ENCODE measurements at regions not wholly inside any gene's neighbourhood (a gene's known extent, or its start where the extent isn't known, plus 50 kb on each side); places are given as distances from the start of the nearest gene placed in this dataset.

- no peak for DNase-seq (ENCODE audit: extremely low read depth in 1 of 2, low read depth in 1 of 2)
Measured at GRCh38 chr14:71650187-71650755, 282.0 kb upstream of the RGS6 start.

DNA sequence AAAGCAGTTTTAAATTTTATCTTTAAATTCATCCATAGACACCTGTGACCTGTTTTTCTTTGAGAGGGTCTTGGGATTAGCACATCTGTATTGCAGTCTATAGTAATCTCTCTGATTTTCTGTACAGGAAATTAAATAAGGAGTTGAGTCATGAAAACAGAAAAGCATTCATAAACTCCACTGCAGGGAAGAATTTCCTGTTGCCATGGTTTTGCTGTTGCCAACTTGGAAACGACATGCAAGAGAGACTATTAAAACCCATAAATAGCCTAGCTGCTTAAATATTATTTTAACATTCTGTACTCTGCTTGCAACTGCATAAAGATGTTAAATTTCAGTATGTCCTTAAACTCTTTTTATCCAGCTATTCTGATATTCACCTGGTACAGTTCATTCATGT lies 281.0 kb upstream of the RGS6 start:
- no peak for DNase-seq (ENCODE audit: extremely low read depth in 1 of 2, low read depth in 1 of 2)

DNA sequence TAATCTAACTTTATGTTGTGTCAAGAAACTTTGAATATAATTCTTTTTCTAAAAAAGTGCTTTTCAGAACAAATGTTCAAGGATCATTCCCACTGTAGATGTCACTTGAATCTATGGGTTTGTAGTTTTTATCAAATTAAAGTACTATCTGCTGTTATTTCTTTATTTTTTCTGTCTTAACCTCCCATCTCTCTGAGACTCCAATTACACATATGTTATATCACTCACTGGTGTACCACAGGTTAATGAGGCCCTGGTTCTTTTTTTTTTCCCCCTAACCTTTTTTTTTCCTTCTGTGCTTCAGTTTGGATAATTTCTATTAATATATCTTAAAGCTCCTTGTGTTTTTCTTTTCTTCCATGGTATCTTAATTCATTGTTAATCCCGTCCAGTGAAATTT lies 279.9 kb upstream of the RGS6 start:
- no peak for DNase-seq (ENCODE audit: extremely low read depth in 1 of 2, low read depth in 1 of 2)

GRCh38 chr14:71654810-71655209 lies 277.4 kb upstream of the RGS6 start:
- DNase-seq (ENCODE audit: extremely low read depth in 1 of 2, low read depth in 1 of 2): no peak

GRCh38 chr14:71658261-71658860 lies 273.9 kb upstream of the RGS6 start:
- no peak for DNase-seq (ENCODE audit: extremely low read depth in 1 of 2, low read depth in 1 of 2)

DNA sequence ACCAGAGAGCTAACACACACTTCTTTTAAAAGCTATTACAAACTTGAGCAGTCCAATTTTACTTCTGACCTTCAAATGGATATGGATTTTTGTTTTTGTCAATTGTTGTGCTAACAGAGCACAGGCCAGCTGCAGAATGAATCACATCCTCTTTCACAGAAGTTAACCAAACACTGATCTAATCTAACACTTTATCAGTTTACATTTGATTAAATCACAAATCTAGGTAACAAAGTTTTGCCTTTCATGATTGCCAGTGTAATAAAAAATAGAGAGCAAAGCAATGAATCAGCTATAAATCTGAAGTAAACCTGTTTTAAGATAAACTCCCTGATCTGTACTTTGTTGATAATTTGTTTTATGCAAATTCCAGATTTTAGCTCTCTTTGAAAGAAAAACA lies 273.1 kb upstream of the RGS6 start:
- DNase-seq (ENCODE audit: extremely low read depth in 1 of 2, low read depth in 1 of 2): no peak

GRCh38 chr14:71661441-71661840 lies 270.8 kb upstream of the RGS6 start:
- no peak for DNase-seq (ENCODE audit: extremely low read depth in 1 of 2, low read depth in 1 of 2)

- DNase-seq (ENCODE audit: extremely low read depth in 1 of 2, low read depth in 1 of 2): no peak
Measured at GRCh38 chr14:71662291-71662790, 269.9 kb upstream of the RGS6 start.

- DNase-seq (ENCODE audit: extremely low read depth in 1 of 2, low read depth in 1 of 2): no peak
Measured at GRCh38 chr14:71665157-71665556, 267.1 kb upstream of the RGS6 start.

- DNase-seq (ENCODE audit: extremely low read depth in 1 of 2, low read depth in 1 of 2): no peak
Measured at GRCh38 chr14:71665781-71666180, 266.4 kb upstream of the RGS6 start.

DNA sequence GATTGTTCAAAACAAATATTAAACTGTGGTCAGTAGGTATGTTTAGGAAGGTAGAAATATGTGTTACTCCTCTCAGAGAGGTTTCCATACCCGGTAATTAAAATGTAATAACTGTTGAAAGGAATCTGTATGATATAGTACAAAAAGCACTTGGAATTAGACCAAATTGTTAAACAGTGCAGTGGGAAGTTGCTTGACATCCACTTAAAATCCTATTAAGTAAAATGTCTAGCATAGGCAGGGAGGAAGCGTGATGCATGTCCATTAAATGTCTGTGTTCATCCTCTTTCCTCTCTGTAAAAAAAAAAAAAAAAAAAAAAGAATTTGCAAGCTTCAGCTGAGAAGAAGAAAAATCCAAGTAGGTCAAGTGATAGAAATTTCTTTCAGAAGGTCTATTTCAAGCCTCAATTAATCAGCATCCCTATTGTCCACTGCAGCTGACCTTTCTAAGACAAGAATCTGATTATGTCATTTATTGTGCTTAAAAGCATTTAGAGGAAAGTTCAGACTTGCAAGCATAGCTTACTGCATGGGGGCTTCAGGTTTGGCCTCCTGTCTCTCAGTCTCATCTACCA lies 265.6 kb upstream of the RGS6 start:
- no peak for DNase-seq (ENCODE audit: extremely low read depth in 1 of 2, low read depth in 1 of 2)

- no peak for DNase-seq (ENCODE audit: extremely low read depth in 1 of 2, low read depth in 1 of 2)
Measured at GRCh38 chr14:71668186-71668912, 263.9 kb upstream of the RGS6 start.

- no peak for DNase-seq (ENCODE audit: extremely low read depth in 1 of 2, low read depth in 1 of 2)
Measured at GRCh38 chr14:71672596-71672995, 259.6 kb upstream of the RGS6 start.

DNA sequence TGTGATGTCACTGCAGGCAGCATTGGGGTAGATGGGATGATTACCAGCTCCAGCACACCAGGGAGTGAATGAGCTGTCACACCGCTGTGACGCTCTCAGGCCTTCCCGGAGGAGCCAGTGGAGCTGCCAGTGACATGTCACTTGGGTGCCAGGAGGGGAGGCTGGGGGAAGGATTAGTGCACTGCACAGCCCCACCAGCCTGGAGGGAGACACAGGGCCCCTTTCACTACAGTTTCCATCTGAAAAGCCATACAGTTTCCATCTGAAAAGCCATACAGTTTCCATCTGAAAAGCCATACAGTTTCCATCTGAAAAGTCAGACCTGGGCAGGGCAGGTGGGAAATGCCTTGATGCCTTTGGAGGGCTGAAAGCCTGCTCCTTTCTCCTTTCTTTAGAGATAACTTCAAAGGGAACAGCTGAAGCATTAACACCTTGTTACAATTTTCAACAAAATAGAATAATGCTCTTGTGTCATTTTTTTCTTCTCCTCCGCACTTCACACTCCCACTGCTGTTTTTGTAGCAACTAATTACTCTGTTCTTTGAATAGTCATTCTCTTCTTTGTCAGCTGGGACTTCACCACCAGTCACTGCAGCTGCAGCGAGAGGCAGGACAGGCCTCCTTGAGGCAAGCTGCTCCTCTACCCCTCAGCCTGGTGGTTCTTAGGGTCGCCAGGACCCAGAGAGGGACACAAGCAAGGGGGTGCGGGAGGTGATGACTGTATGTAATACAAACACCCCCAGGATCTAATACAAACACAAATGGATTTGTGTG lies 256.9 kb upstream of the RGS6 start:
- no peak for DNase-seq (ENCODE audit: extremely low read depth in 1 of 2, low read depth in 1 of 2)

DNA sequence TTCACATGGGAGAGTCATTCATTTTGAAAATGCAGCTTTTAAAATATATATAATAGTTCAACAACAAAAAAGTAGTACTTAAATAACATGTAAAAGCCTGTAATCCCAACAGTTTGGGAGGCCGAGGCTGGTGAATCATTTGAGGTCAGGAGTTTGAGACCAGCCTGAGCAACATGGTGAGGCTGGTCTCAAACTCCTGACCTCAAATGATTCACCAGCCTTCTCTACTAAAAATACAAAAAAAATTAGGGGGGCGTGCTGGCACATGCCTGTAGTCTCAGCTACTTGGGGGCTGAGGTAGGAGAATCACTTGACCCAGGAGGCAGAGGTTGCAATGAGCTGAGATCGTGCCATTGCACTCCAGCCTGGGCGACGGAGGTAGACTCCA lies 256.3 kb upstream of the RGS6 start:
- DNase-seq (ENCODE audit: extremely low read depth in 1 of 2, low read depth in 1 of 2): no peak

- DNase-seq (ENCODE audit: extremely low read depth in 1 of 2, low read depth in 1 of 2): no peak
Measured at GRCh38 chr14:71680736-71681387, 251.4 kb upstream of the RGS6 start.

GRCh38 chr14:71682337-71682736 lies 249.9 kb upstream of the RGS6 start:
- no peak for DNase-seq (ENCODE audit: extremely low read depth in 1 of 2, low read depth in 1 of 2)

GRCh38 chr14:71684323-71684722 lies 247.9 kb upstream of the RGS6 start:
- no peak for DNase-seq (ENCODE audit: extremely low read depth in 1 of 2, low read depth in 1 of 2)

GRCh38 chr14:71686677-71687076 lies 245.6 kb upstream of the RGS6 start:
- no peak for DNase-seq (ENCODE audit: extremely low read depth in 1 of 2, low read depth in 1 of 2)

DNA sequence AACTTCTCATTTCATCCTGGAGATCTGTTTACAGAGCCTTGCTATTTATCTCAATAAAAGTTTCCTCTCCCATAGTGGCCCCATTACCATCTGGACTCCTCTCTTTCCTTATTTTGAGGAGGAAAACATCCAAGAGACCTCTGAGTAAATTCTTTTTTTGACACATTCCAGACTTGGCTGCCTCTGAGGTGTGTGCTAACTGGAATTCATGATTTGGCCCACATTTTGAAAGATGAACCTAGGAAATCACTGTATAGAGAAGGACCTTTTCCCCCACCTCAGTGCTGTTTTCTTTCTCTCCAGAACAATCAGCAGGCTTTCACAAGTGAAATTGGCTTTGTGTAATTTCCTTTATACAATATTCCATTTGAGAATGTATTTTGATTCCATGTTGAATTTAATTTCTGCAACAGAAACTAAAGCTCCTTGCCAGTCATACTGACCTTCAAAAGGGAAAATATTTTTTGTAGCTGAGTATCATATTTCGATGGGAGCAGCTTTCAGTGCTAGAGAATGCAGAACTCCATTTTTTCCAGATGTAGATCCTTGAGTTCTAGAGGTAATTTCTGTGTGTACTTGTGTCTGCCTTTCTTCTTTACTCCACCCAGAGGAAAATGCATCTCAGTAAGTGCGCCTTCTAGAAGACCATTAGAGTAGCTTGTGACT lies 244.9 kb upstream of the RGS6 start:
- DNase-seq (ENCODE audit: extremely low read depth in 1 of 2, low read depth in 1 of 2): no peak
